HG03108 (cell line): ENCODE measurements at regions not wholly inside any gene's neighbourhood (a gene's known extent, or its start where the extent isn't known, plus 50 kb on each side); places are given as distances from the start of the nearest gene placed in this dataset.

Experiments
- ATAC-seq: cut with Tn5 transposase; IDR thresholded peaks from one replicate; pipeline ENCODE4 v1.9.1; 2021; ENCODE audit warnings: moderate library complexity; ENCODE audit not compliant: unreplicated experiment

DNA sequence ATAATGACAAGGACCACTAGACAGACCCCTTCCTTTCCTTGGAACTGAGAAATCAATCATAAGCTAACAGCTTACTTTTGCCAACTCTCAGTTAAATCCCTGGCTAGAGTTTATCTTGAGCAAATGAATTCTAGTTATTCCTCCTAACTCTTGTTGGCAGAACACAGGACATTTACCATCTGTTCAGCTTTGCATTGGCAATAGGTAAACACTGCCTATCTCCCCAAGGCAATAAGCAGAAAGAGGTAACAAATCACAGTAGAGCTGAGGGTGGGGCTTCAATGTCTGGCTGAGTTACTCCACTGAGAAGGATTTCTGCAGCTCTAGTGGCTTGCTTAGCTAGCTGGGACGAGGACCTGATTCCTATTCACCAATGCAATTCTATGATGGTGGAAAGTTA lies 503.3 kb upstream of the GRIA1 start:
- ATAC-seq = no peak

DNA sequence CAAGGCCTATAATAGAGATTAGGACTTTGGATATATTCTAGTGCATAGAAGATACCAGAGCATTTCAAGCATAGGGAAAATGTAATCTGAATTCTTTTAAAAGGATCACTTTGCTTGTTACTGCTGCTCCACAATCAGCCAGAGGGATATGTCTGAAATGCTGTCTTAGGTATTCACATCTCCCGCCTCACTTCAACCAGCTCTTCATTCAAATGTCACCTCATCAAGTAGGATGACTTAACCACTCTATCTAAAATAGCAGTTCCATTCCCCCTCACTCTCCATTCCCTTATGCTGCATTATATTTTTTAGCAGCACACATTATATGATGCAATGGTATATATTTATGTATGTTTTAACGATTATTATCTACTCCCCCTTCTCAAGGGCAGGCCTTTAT lies 500.3 kb upstream of the GRIA1 start:
- no peak for ATAC-seq

DNA sequence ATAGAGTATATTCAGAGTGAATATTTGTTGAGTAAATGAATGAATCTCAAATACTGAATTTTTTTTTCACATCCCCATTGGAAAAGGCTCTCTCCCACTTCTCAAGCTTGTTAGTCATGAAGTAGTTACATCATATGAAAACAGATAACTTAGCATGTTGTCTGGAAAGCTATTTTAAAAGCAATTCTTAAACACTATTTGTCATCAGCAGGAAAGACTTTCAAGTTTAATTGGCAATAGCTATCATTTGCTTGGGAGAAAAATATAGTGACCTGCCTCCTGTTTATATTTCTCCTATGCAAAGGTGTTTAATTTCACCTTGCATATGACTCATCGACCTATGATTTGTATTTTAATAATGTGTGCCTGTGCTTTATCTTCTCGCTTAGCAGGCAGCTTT lies 499.8 kb upstream of the GRIA1 start:
- ATAC-seq = no peak

DNA sequence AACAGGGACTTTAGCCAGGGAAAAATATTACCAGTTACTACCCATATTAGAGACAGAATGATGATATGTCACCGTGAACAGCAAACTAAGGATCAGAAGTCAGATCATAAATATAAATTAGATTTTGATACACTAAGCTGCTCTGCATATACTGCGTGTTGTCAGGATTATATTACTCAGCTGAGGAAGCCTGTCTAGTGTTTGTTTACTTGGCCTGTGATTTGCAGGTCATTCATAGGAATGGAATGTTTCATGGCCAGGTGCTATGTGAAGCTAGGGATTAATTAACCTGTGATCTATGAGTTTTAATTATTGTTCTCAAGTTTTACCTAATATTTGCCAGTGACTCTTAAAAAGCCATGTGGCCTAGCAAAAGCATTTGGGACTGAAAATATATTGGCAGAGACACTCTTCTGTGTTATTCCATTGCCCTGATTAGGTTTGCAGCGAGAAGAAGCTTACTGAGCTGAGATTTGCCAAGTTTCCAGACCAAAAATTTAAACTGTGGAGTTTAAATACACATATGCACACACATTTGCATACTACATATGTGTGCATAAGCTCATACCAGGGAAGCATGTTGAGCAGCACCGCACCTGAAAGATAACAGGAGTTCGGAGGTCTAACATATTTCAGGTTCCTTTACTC lies 496.3 kb upstream of the GRIA1 start:
- ATAC-seq = no peak

DNA sequence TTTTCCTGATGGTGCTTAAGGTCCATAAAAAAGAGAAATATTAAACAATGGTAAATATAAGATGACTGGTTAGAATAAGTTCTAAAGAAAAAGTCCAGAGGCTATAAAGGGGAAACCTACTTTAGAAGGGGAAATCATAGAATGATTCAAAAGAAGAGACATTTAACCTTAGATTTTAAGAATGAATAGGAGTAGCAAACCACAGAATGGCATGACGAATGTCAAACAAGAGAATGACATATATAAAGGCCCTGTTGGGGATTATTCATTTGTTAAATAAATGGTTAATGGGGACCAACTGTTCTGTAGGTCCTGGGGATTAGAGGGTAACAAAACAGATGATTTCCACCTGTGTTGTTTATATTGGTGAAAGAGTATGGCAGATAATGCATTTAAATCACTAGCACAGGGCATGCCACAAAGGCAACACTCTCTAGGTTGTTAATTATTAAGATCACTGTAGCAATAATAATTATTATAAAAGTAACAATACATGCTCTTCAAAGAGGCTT lies 495.2 kb upstream of the GRIA1 start:
- no peak for ATAC-seq

DNA sequence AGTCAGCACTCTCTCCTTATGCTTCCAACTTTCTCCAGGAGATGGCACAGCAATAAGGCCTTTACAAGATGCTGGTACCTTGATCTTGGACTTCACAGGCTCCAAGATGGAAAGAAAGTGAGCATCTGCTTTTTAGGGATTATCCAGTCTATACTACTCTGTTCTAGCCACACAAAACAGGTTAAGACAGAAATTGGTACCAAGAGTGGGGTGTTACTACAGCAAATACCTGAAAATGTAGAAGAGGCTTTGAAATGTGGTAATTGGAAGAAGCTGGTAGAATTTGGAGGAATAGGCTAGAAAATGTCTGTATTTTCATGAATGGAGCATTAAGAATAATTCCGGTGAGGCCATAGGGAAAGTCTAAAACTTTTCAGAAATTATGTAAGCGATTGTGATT lies 484.8 kb upstream of the GRIA1 start:
- ATAC-seq = no peak

DNA sequence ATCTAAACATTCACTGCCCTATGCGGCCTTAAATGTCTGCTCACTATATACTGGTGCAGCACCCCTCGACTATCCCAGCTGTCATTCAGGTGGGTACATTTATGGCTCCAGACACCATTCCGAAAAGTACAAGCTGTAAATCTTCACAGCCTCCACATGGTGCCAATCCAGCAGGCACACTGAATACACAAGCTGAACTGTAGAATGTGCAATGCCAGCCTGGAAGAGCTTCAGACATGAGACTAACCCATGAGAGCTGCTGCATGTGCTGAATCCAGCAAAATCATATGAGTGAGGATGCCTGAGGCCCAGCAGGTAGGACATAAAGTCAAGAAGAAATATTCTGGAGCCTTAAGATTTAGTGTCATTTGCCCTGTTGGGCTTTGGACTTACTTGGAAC lies 483.8 kb upstream of the GRIA1 start:
- ATAC-seq = no peak

DNA sequence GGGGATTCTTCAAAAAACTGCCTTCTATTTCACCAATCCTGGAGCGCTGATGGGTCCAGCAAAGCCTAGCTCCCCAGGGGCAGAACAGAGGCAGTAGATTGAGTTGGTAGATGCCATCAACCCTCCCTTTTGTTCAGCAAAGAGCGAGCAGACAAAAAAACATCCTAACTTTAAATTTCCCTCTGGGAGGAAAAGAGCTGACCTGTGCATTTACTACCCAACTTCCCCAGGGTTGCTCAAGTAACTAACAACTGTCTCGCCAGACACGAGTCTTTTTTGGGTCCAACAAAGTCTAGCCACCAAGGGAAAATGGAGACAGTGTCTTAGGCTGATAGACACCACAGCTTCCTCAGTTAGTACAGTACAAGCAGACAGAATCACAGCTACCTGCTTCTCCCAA lies 476.3 kb upstream of the GRIA1 start:
- ATAC-seq = no peak

DNA sequence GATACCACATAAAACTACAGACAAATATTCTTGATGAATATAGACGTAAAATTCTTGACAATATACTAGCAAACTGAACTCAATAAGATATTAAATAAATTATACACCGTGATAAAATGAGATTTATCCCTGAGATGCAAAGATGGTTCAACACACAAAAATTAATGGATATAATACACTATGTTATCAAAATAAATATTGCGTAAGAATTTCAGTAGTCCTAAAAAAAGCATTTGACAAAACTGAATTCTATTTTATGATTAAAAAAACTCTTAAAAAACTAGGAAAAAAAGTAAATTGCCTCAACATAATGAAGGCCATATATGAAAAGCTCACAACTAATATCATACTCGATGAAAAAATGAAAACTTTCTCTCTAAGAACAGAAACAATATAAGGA lies 472.3 kb upstream of the GRIA1 start:
- no peak for ATAC-seq

DNA sequence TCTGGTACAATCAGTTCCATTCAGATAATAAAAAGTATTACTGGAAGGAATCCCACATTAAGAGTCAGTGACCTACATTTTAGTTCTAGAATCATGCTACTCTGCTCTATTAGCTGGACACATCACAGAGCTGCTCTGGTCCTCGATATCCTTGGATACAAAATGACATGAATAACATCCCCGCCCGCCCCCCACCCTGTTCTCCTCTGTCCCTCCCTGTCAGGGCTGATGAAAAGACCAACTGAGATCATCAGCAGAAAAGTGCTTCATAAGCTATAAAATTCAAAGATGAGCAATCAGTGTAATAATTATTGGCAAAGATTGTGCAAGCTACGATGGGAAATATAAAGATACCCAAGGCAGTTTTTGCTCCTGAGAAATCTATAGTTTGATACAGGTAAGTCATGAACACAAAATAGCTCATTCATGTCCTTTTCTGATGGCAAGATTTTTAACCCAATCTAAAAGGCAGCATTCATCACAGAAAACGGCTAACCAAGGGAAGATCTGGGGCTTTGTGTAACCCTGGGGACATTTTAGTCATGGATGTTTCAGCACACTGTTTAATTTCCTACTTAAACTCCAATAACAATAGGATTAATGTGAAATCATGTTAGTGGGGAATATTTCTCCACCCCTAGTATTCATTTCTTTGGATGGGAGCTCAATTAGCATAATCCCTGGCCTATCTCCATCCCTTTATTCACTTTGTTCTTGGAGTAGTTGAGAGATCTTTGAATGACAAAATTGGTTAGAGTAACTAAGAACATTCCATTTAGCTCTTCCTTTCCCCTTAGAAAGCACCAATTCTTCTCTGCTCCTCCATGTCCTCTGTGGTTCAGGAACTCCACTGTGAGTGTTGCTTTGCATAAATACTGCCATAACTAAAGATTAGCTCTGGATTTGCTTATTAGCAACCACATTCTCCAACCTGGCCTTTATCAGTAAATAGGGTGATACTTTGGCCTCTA lies 459.4 kb upstream of the GRIA1 start:
- no peak for ATAC-seq

DNA sequence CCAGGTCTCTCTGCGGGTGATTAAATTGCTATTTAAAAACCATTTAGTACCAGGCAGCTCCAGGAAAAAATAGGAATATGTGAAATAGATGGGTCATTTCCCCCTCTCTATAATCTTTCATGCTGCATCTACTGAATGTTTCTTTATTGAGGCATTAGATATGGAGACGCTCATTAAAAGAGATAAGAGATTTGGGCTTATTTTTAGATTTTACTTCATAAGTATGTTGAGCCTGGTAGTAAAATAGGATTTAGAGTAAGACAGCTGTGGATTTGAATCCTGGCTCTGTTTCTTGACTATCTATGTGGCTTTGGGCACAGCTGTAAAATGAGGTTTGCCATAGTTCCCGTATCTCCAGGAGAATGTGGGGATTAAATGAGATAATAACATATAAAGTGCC lies 451.0 kb upstream of the GRIA1 start:
- ATAC-seq = no peak

DNA sequence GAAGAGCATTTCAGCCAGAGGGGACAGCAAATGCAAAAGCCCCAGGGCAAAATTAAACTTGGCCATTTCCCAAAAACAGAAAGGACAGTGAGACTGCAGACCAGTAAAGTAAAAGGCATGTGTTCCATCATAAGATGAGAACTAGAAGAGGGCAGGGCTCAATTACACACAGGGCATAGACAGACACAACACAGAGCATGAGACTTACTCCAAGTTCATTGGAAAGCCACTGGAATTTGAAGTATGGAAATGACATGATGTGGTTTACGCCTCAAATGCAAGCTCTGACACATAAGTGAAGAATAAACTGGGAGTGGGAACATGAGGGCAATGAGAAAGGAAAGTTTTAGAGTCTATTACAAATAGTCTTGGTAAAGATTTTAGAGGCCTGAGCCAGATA lies 446.6 kb upstream of the GRIA1 start:
- ATAC-seq = no peak

DNA sequence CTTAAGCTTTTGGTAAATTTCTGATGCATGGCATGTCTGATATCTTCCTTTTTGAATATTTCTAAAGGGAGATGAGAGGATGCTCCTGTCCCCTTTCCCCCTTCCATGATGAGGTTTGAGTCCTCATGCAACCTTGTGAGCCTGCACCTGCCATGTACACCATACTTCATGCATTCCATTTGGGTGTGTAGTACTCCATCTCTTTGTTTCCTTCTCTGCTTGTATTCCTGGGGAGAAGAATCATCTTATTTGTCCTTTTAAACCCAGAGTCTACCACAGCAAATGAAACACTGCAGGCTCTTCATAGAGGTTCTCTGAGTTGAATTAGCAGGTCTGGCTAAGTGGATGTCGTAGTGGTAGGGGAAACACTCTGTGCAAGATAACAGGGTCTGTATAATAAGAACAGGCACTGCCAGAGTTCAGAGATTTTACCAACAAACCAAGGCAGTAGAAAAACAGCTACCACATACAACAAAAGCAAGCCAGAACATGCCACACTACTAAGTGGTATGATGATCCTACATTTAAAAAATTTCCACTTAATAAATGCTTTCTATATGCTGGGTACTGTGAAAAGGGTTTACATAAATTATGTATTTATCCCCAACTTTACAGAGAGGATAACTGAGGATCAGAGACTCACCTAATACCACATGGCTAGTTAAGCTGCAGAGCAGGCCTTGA lies 439.8 kb upstream of the GRIA1 start:
- no peak for ATAC-seq

DNA sequence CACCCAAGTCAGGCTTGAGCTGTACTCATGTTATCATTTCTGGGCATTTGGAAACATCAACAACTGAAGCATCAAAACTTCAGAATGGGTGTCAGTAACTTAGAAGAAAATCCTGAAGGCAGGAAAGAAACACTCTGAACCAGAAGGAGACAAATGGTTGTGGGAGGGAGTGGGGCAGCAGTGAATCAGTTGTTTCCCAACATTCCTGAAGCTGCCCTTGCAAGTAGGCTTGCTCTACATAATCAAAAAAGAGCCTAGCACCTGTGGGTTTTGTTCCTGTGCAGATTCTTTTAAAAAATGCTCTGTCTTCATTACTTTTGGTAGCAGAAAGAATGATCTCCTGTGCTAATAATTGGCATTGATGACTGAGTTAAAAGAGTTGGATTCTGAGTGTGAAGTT lies 424.2 kb upstream of the GRIA1 start:
- no peak for ATAC-seq

DNA sequence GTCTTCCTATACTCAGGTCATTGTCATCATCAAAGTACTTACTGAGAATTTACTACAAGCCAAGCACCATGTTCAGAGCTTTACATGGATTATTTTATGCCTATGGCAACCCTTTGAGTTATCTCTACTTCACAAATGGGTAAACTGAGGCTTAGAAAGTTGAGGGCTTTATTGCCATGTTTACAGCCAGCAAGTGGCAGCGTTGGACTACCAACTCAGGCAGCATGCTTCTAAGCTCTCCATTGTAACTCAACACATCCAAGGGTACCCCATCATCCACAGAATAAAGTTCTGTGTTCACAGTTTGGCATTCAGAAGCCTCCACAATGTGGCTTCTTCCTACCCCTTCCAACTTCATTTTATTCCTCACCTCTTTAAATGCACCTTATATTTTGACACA lies 422.6 kb upstream of the GRIA1 start:
- ATAC-seq = no peak

DNA sequence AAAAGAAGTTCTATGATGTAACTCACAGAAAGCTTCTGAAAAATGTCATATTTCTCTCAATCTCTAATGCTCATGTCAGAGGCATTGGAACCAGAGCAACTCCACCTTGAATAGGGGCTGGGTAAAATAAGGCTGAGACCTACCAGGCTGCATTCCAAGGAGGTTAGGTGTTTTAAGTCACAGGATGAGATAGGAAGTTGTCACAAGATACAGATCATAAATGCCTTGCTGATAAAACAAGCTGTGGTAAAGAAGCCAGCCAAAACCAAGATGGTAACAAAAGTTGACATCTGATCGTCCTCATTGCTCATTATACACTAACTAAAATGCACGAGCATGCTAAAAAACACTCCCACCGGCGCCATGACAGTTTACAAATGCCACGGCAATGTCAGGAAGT lies 411.1 kb upstream of the GRIA1 start:
- no peak for ATAC-seq

DNA sequence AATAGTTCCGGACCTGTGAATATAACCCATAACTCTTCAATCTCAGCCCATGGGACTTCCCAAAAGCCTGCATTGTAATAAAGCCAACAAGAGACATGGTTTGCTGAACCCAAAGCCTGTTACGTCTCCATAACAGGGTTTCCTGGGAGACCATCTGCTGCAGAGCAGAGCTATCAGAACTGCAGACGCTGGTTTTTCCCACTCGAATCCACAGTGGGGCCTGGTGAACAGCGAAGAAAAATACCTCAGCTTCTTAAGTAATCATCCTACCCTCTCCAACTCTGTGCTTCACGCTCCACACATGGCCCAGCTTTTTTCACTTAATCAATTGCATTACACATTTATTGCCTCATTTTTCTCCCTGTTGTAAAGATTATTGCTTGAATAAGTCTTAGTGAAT lies 409.5 kb upstream of the GRIA1 start:
- no peak for ATAC-seq

DNA sequence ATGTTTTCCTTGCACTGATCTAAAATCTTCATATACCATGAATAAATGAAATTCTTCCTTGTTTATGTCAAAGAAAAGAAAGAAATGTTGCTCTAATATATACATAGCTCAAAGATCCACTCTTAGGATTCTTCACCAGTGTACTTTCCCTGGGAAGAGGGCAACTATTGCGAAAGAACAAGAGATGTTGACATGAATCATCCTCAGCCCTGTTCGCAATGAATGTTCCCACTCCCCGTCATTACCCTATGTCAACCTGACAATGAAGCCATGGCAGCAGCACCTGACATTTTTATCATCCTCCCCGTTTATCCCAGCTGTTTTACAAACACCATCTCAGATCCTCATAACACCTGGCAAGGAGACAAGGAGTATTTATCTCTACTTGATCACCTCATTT lies 409.1 kb upstream of the GRIA1 start:
- no peak for ATAC-seq

DNA sequence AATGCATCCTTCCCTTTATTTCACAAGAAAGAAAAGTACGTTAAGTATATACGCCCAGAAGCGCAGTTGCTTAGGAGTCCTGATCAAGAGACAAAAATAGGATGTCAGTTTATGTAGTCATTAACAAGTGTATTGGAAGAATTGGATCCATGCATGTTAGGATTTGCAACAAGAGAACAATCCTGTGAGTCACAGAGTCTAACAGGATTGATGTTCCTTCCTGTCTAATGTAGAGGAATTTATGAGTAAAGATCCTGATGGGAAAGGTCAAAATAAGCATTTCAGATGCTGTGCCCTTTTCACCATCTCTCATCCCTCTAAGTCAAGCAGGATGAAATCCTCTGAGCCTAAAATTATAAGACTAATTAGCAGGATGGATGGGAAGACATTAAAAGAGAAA lies 406.0 kb upstream of the GRIA1 start:
- ATAC-seq = no peak

DNA sequence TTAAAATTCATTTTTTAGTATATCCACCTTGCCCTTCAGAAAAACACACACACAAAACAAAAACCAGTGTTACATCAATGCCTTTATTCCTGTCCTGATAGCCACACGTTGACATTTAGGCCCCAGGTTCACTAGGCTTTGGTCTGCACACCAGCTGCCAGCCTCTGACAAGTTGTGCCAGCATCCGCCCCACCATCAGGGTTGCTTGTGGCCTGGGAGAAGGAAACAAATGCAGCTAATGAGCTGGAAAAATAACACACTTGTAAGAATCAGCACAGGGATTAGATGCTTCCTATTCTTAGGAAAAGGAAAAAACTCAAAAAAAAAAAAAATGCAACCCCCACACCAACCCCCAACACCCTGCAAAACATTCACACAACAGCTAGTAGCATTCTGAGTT lies 404.0 kb upstream of the GRIA1 start:
- ATAC-seq = no peak

DNA sequence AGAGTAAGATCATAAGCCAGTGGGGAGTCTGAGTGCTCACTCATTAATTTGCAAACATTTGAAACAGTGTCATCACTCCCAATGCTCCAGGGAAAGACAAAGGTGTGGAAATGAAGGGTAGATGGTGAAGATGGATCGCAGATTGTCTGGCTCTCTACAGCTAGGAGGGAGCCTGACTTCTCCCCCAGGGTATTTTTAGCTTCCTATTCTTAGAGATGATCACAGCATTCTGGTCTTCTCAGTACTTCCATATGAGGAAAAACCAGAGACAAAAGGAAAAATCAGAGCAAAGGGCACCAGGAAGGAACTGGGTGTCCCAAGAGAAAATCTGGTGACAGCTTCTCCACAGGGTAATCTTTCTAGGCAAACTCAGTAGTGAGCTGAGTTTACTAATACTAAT lies 401.9 kb upstream of the GRIA1 start:
- no peak for ATAC-seq

DNA sequence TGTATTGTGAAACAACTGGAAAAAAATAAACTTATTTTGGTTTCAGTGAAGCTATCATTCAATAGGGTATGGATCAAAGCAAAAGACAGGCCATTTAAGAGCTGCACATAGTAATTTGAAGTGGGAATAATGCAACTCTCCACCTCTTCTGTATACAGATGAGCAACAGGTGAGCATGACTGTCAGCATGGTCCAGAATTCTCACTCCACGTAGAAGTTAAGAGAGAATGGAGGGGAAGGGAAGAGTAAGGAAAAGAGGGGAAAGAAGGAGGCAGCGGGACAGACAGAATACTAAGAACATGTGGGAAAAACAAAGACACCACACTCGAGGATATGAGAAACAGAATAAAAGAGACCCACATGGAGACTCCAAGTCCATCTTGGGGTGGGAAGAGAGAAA lies 396.1 kb upstream of the GRIA1 start:
- no peak for ATAC-seq
